ENCODE measurements at regions not wholly inside any gene's neighbourhood (a gene's known extent, or its start where the extent isn't known, plus 50 kb on each side); places are given as distances from the start of the nearest gene placed in this dataset.

DNA sequence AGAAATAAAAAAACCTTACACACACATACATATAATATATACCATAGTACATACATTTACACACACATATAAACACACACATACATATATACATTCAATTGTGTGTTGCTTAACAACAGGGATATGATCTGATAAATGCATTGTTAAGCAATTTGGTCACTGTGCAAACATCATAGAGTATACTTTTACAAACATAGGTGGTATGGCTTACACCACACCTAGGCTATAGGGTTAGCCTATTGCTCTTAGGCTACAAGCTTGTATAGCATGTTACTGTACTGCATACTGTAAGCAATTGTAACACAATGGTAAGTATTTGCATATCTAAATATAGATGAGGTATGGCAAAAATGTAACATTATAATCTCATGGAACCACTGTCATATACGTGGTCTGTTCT lies 156.8 kb upstream of the ERBB4 start:
- TF ChIP-seq, protein P1, sequence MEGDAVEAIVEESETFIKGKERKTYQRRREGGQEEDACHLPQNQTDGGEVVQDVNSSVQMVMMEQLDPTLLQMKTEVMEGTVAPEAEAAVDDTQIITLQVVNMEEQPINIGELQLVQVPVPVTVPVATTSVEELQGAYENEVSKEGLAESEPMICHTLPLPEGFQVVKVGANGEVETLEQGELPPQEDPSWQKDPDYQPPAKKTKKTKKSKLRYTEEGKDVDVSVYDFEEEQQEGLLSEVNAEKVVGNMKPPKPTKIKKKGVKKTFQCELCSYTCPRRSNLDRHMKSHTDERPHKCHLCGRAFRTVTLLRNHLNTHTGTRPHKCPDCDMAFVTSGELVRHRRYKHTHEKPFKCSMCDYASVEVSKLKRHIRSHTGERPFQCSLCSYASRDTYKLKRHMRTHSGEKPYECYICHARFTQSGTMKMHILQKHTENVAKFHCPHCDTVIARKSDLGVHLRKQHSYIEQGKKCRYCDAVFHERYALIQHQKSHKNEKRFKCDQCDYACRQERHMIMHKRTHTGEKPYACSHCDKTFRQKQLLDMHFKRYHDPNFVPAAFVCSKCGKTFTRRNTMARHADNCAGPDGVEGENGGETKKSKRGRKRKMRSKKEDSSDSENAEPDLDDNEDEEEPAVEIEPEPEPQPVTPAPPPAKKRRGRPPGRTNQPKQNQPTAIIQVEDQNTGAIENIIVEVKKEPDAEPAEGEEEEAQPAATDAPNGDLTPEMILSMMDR (IDR thresholded peaks at IDR 0.05): no peak
- TF ChIP-seq POLR2AphosphoS5 (IDR thresholded peaks at IDR 0.05) (no peak), EP300 (IDR thresholded peaks at IDR 0.05) (no peak)
